ENCODE measurements at regions not wholly inside any gene's neighbourhood (a gene's known extent, or its start where the extent isn't known, plus 50 kb on each side); places are given as distances from the start of the nearest gene placed in this dataset.

DNA sequence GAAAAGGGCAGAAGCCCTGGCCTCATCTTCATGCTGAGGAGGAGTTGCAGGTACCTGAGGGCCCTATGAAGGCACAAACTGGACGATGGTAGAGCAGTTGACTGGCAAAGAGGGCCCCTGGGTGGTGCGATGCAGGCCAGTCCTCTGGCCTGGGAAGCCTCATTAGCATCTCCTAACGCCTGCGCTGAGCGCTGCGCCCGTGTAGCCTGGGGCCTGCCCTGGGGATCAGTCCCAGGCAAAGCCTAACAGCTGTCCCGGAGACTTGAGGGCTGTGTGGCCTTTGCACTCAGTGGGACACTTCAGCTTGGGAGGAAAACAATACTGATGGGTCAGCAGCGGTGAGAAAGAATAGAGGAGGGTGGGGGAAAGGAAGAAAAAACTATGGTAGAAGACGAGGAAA is 187.7 kb downstream of the RAP2A start:
- Histone ChIP-seq H3K27me3 (ENCODE audit: control insufficient read depth, insufficient read depth, low read length) (no peaks in the 10 kb centered on the region), H3K4me3 (ENCODE audit: low read length) (no peak overlapping the region), H3K27ac (ENCODE audit: low read length) (no peak overlapping the region), H3K36me3 (ENCODE audit: control insufficient read depth, insufficient read depth, low read length) (no peaks in the 10 kb centered on the region), H3K9me3 (ENCODE audit: control insufficient read depth, insufficient read depth, low read length) (no peaks in the 10 kb centered on the region), H3K4me1 (ENCODE audit: control insufficient read depth, insufficient read depth, low read length) (no peaks in the 10 kb centered on the region)
- Mint-ChIP-seq H3K27ac (no peak overlapping the region), H3K9me3 (peaks cover 0 to 2% of the 10 kb centered on the region in 2 donors), H3K36me3 (no peaks in the 10 kb centered on the region), H3K4me3 (no peak overlapping the region), H3K4me1 (peaks cover 0 to 7% of the 10 kb centered on the region in 2 donors), H3K27me3 (ENCODE audit: low read depth in 2 of 2) (peaks cover 0 to 3% of the 10 kb centered on the region in 2 donors)
- DNase-seq, result no peak
- intact Hi-C loops (cut with micrococcal nuclease), result no loop called here
- peak in 1 of 3 donors; percentile 37 for ATAC-seq
- TF ChIP-seq CTCF (IDR thresholded peaks at IDR 0.05), result no peak
- 56% methylated on average over 10 of the region's 10 CpGs for WGBS (ENCODE audit: insufficient coverage)

DNA sequence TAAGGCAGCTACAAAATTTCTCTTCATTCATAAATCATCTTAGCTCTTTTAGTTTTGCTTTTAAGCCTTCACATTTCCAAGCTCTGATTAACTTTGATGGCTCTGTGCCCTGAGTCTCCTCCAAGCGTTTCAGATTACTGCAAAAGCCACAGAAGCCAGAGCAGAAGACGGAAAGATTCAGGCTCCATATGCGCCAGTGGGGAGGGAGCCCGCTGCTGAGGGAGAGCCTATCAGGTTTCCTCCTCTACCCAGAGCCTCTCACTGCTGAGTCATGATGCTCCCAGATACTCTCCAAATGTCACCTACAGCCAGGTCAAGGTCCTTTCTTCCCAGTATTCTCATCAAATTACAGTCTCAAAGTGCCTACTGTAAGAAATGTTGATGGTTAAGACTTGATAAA is 193.6 kb downstream of the RAP2A start:
- Mint-ChIP-seq H3K36me3 (no peaks in the 10 kb centered on the region), H3K27me3 (ENCODE audit: low read depth in 2 of 2) (no peaks in the 10 kb centered on the region), H3K27ac (no peak overlapping the region), H3K4me1 (no peaks in the 10 kb centered on the region), H3K4me3 (no peak overlapping the region), H3K9me3 (peaks cover 3 to 6% of the 10 kb centered on the region in 2 donors)
- Histone ChIP-seq H3K27me3 (ENCODE audit: control insufficient read depth, insufficient read depth, low read length) (no peaks in the 10 kb centered on the region), H3K4me3 (ENCODE audit: low read length) (no peak overlapping the region), H3K9me3 (ENCODE audit: control insufficient read depth, insufficient read depth, low read length) (no peaks in the 10 kb centered on the region), H3K36me3 (ENCODE audit: control insufficient read depth, insufficient read depth, low read length) (no peaks in the 10 kb centered on the region), H3K4me1 (ENCODE audit: control insufficient read depth, insufficient read depth, low read length) (no peaks in the 10 kb centered on the region), H3K27ac (ENCODE audit: low read length) (no peak overlapping the region)
- ATAC-seq, result no peak
- 69% methylated on average over 4 of the region's 4 CpGs for WGBS (ENCODE audit: insufficient coverage)
- no peak for DNase-seq
- intact Hi-C loops (cut with micrococcal nuclease), result no loop called here
- no peak for TF ChIP-seq CTCF (IDR thresholded peaks at IDR 0.05)

DNA sequence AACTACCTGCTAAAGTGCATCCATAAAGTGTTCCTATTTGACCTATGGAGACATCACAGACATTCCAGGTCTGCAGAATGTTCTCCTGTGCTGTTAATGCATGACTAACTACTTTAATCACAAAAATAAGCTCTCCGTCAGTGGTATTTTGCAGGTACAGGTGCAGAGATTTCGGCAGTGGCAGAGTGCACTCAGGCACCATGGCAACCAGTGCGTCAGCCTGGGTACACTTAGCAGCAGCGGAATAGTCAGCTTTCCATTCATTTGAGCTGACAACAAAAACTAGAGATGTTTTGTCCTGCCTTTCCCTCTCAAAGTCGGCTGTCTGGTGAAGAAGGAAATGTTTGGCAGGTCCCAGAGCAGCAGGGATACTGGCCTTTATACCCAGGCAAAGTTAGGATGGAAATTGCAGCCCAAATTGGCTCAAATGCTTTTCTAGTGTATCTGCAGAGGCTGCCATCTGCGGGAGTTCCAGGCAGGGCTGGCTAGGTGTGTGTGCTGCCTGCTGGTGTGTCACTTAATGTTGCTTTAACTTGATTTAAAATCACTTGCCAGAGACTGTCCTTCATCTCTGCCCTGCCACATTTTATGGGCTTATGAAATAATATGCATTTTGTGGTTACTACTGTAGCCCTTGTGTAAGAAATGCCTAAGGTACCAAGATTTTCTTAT is 195.8 kb downstream of the RAP2A start:
- H3K36me3 ChIP-seq (ENCODE audit: control insufficient read depth, insufficient read depth, low read length), result no peaks in the 10 kb centered on the region
- ATAC-seq (no peak), DNase-seq (no peak)
- intact Hi-C loops (cut with micrococcal nuclease), result no loop called here
- Mint-ChIP-seq H3K4me3 (no peak overlapping the region), H3K4me1 (no peaks in the 10 kb centered on the region), H3K27me3 (ENCODE audit: low read depth in 2 of 2) (no peaks in the 10 kb centered on the region), H3K9me3 (peaks cover 4 to 5% of the 10 kb centered on the region in 2 donors), H3K36me3 (no peaks in the 10 kb centered on the region), H3K27ac (no peak overlapping the region)
- no peaks in the 10 kb centered on the region for H3K27me3 ChIP-seq (ENCODE audit: control insufficient read depth, insufficient read depth, low read length)
- H3K4me1 ChIP-seq (ENCODE audit: control insufficient read depth, insufficient read depth, low read length), result no peaks in the 10 kb centered on the region
- 77% methylated on average over 6 of the region's 6 CpGs for WGBS (ENCODE audit: insufficient coverage)
- H3K27ac ChIP-seq (ENCODE audit: low read length), result no peak overlapping the region
- no peak for TF ChIP-seq CTCF (IDR thresholded peaks at IDR 0.05)
- H3K4me3 ChIP-seq (ENCODE audit: low read length), result no peak overlapping the region
- no peaks in the 10 kb centered on the region for H3K9me3 ChIP-seq (ENCODE audit: control insufficient read depth, insufficient read depth, low read length)

- TF ChIP-seq CTCF (IDR thresholded peaks at IDR 0.05), result no peak
- no peak overlapping the region for H3K27ac Mint-ChIP-seq
- peaks cover 4 to 5% of the 10 kb centered on the region in 2 donors for H3K9me3 Mint-ChIP-seq
These were observed 196.8 kb downstream of the RAP2A start for GRCh38 chr13:97630725-97631124.

More at GRCh38 chr13:97630725-97631124, 196.8 kb downstream of the RAP2A start:
- no peak overlapping the region for H3K27ac ChIP-seq (ENCODE audit: low read length)
- H3K4me1 ChIP-seq (ENCODE audit: control insufficient read depth, insufficient read depth, low read length), result no peaks in the 10 kb centered on the region
- Mint-ChIP-seq H3K36me3 (no peaks in the 10 kb centered on the region), H3K27me3 (ENCODE audit: low read depth in 2 of 2) (no peaks in the 10 kb centered on the region), H3K4me3 (no peak overlapping the region), H3K4me1 (no peaks in the 10 kb centered on the region)
- WGBS (ENCODE audit: insufficient coverage), result 87% methylated on average over 4 of the region's 4 CpGs
- no peaks in the 10 kb centered on the region for H3K27me3 ChIP-seq (ENCODE audit: control insufficient read depth, insufficient read depth, low read length)
- no peaks in the 10 kb centered on the region for H3K9me3 ChIP-seq (ENCODE audit: control insufficient read depth, insufficient read depth, low read length)
- DNase-seq (no peak), ATAC-seq (no peak)
- no peaks in the 10 kb centered on the region for H3K36me3 ChIP-seq (ENCODE audit: control insufficient read depth, insufficient read depth, low read length)
- H3K4me3 ChIP-seq (ENCODE audit: low read length), result no peak overlapping the region
- intact Hi-C loops (cut with micrococcal nuclease), result no loop called here

Data from natural killer cell (primary cell).